TTC549 (cell line): ENCODE measurements at regions not wholly inside any gene's neighbourhood (a gene's known extent, or its start where the extent isn't known, plus 50 kb on each side); places are given as distances from the start of the nearest gene placed in this dataset.

Source experiments
- FAIRE-seq: peaks from 2 replicates; lab custom pipeline; 2012; peaks lifted over from hg19 to GRCh38; lab: Jason Lieb, UNC

GRCh38 chr2:180449171-180449915, 442.2 kb upstream of the CWC22 start:
- FAIRE-seq, result no peak

- no peak for FAIRE-seq
Observed at GRCh38 chr2:180446492-180446891, 439.4 kb upstream of the CWC22 start.

- no peak for FAIRE-seq
Observed at GRCh38 chr2:180443888-180444287, 436.8 kb upstream of the CWC22 start.

GRCh38 chr2:180442860-180443644, 436.0 kb upstream of the CWC22 start:
- no peak for FAIRE-seq

GRCh38 chr2:180419212-180419611, 412.1 kb upstream of the CWC22 start:
- no peak for FAIRE-seq

GRCh38 chr2:180416627-180417026, 409.5 kb upstream of the CWC22 start:
- no peak for FAIRE-seq

- no peak for FAIRE-seq
Observed at GRCh38 chr2:180413336-180413735, 406.2 kb upstream of the CWC22 start.

- no peak for FAIRE-seq
Observed at GRCh38 chr2:180412219-180412618, 405.1 kb upstream of the CWC22 start.

- no peak for FAIRE-seq
Observed at GRCh38 chr2:180411661-180412060, 404.6 kb upstream of the CWC22 start.

- FAIRE-seq, result no peak
Observed at GRCh38 chr2:180406687-180407086, 399.6 kb upstream of the CWC22 start.

GRCh38 chr2:180405520-180405919, 398.4 kb upstream of the CWC22 start:
- no peak for FAIRE-seq

- FAIRE-seq, result no peak
Observed at GRCh38 chr2:180394305-180394704, 387.2 kb upstream of the CWC22 start.

GRCh38 chr2:180385601-180386201, 378.6 kb upstream of the CWC22 start:
- no peak for FAIRE-seq

- no peak for FAIRE-seq
Observed at GRCh38 chr2:180376066-180376465, 369.0 kb upstream of the CWC22 start.

GRCh38 chr2:180374502-180375281, 367.6 kb upstream of the CWC22 start:
- FAIRE-seq, result no peak

- FAIRE-seq, result no peak
Observed at GRCh38 chr2:180370511-180371205, 363.6 kb upstream of the CWC22 start.

- no peak for FAIRE-seq
Observed at GRCh38 chr2:180368881-180369280, 361.8 kb upstream of the CWC22 start.

GRCh38 chr2:180367815-180368214, 360.7 kb upstream of the CWC22 start:
- FAIRE-seq, result no peak

- no peak for FAIRE-seq
Observed at GRCh38 chr2:180366481-180366880, 359.4 kb upstream of the CWC22 start.

- no peak for FAIRE-seq
Observed at GRCh38 chr2:180364719-180365118, 357.6 kb upstream of the CWC22 start.

GRCh38 chr2:180360283-180360618, 353.2 kb upstream of the CWC22 start:
- no peak for FAIRE-seq
